ENCODE measurements at regions not wholly inside any gene's neighbourhood (a gene's known extent, or its start where the extent isn't known, plus 50 kb on each side); places are given as distances from the start of the nearest gene placed in this dataset.

DNA sequence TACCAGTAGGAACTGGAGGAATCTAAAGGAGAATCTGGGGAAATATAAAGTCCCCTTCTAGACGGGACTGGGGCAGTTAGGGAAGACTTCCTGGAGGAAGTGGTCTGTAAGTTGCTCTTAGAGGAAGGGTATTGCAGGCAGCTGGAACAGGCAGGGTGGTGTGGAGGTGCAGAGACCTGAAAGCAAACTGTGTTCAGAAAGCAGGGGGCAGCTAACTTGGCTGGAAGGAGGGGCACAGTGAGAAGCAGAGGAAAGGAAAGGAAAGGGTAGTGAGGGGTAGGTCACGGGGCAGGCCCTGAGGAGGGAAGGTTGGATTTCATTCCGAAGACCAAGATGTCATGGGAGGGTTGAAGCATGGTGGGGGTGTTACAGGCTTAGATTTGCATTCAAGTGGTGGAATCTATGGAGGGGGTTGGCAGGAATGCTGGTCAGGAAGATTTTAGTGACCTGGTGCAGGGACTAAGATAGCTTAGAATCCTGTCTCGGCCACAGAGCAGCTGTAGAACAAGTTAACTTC, 240.7 kb downstream of the FOXD2 start:
- TF ChIP-seq, protein P1, sequence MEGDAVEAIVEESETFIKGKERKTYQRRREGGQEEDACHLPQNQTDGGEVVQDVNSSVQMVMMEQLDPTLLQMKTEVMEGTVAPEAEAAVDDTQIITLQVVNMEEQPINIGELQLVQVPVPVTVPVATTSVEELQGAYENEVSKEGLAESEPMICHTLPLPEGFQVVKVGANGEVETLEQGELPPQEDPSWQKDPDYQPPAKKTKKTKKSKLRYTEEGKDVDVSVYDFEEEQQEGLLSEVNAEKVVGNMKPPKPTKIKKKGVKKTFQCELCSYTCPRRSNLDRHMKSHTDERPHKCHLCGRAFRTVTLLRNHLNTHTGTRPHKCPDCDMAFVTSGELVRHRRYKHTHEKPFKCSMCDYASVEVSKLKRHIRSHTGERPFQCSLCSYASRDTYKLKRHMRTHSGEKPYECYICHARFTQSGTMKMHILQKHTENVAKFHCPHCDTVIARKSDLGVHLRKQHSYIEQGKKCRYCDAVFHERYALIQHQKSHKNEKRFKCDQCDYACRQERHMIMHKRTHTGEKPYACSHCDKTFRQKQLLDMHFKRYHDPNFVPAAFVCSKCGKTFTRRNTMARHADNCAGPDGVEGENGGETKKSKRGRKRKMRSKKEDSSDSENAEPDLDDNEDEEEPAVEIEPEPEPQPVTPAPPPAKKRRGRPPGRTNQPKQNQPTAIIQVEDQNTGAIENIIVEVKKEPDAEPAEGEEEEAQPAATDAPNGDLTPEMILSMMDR (IDR thresholded peaks at IDR 0.05 in 8 of 11, conservative IDR thresholded peaks at IDR 0.05 in 3 of 11) = no peak
- TF ChIP-seq POLR2A (IDR thresholded peaks at IDR 0.05) = no peak
